ENCODE measurements at regions not wholly inside any gene's neighbourhood (a gene's known extent, or its start where the extent isn't known, plus 50 kb on each side); places are given as distances from the start of the nearest gene placed in this dataset.
"Not testable (repeated sequence)": the region's sequence is repeated elsewhere in the genome, so short reads cannot be mapped to it uniquely, and the experiment has no call there.

DNA sequence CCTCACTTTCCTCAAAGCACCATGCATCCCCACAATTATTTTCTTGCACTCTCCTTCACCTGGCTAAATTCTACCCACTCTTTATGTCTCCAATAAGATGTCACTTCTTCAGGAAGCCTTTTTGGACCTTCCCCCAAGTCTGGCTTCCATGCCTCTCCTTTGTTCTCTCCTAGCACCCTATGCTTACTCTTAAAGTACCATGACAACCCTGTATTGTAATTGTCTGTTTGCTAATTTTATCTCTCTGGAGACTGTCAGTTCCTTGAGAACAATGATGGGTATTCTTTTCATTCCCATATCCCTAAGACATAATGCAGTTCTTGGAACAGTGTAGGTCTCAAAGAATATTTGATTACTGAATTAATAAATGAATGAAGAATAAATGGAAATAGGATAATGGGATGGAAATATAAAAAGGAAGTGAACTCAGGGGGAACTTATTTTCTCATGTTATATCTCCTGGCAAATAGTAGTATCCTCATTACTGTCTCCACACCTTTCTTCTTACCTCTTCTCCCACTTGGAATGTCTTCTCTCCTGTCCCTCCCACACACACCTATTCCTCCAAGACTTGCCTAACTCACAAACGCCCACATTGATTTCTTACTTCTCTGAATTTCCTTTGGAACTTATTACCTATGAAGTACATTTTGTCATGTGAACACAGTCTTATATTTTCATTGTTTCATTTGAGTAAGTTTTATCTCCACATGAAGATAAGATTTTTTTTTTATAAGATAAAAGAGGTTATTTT is 499.1 kb downstream of the NFIB start:
- no peak for DNase-seq
- POLR2A ChIA-PET, result no interaction called here
- Mint-ChIP-seq H3K4me1 (ENCODE audit: low read depth) (no peaks in the 10 kb centered on the region), H3K27me3 (ENCODE audit: low read depth) (no peaks in the 10 kb centered on the region), H3K9me3 (ENCODE audit: insufficient read depth) (no peaks in the 10 kb centered on the region), H3K36me3 (ENCODE audit: low read depth) (no peaks in the 10 kb centered on the region), H3K27ac (no peak overlapping the region), H3K4me3 (no peak overlapping the region)
- CTCF ChIA-PET, result no interaction called here
- ATAC-seq, result no peak

DNA sequence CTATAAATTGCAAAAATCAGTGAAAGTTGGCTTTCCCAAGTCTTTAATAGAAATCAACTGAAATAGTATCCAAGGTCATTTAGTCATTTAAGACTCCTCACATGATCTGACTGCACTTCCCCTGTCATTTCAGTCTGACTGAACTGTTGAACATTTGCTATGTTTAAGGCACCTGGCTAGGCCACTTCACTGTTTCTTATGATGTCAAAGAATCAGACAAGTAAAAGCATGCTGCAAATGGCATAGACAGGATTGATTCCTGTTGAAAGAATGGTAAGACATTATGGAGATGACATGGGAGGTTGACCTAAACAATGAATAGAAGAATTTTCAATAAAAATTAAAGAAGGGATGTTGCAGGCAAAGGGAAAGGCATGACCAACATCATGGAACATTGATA is 502.1 kb downstream of the NFIB start:
- POLR2A ChIA-PET, result no interaction called here
- H3K9me3 Mint-ChIP-seq (ENCODE audit: insufficient read depth), result no peaks in the 10 kb centered on the region
- no peaks in the 10 kb centered on the region for H3K4me1 Mint-ChIP-seq (ENCODE audit: low read depth)
- no peak overlapping the region for H3K27ac Mint-ChIP-seq
- no peaks in the 10 kb centered on the region for H3K27me3 Mint-ChIP-seq (ENCODE audit: low read depth)
- ATAC-seq (no peak), DNase-seq (no peak)
- H3K4me3 Mint-ChIP-seq, result no peak overlapping the region
- no peaks in the 10 kb centered on the region for H3K36me3 Mint-ChIP-seq (ENCODE audit: low read depth)
- CTCF ChIA-PET, result no interaction called here

DNA sequence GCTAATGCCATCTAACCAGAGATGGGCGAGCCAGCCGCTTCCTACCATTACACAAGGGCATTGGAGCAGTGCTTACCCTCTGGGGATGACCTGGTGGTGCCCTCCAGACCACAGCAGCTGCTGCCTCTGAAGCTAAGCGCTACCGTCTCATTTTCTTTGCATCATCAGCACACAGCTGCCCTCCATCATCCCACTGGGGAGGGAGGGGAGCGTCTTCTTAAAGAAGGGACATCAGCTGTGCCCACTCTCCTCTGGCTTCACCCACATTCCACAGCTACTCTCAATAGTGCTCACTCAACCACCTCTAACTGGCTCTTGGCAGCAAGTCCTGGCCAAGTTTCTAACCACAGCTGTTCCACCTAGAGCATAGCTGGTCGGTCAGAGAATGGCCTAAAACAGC is 503.4 kb downstream of the NFIB start:
- POLR2A ChIA-PET, result no interaction called here
- H3K36me3 Mint-ChIP-seq (ENCODE audit: low read depth), result no peaks in the 10 kb centered on the region
- no peak for DNase-seq
- no peak overlapping the region for H3K27ac Mint-ChIP-seq
- ATAC-seq, result no peak
- no peaks in the 10 kb centered on the region for H3K4me1 Mint-ChIP-seq (ENCODE audit: low read depth)
- H3K27me3 Mint-ChIP-seq (ENCODE audit: low read depth), result no peaks in the 10 kb centered on the region
- CTCF ChIA-PET, result no interaction called here
- no peak overlapping the region for H3K4me3 Mint-ChIP-seq
- no peaks in the 10 kb centered on the region for H3K9me3 Mint-ChIP-seq (ENCODE audit: insufficient read depth)

DNA sequence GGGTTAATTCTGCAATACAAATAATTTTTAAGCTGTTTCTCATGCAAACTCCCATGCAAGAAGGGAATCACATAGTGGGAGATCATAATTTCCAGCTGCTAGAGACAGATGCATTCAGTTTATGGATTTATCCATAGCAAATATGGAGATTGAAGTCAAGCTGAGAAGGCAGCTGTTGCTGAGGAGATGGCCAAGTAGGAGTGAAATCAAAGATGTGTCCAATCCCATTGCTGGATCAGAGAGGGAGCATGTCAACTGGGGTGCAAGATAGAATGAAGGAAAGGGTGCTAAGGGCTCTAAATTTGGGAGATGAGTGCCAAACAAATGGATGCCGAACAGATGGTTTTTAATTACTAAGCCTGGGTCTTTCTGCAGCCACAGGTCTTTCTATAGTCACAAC is 504.5 kb downstream of the NFIB start:
- Mint-ChIP-seq H3K27me3 (ENCODE audit: low read depth) (no peaks in the 10 kb centered on the region), H3K4me3 (no peak overlapping the region), H3K9me3 (ENCODE audit: insufficient read depth) (no peaks in the 10 kb centered on the region), H3K36me3 (ENCODE audit: low read depth) (no peaks in the 10 kb centered on the region), H3K27ac (no peak overlapping the region), H3K4me1 (ENCODE audit: low read depth) (no peaks in the 10 kb centered on the region)
- no peak for ATAC-seq
- POLR2A ChIA-PET, result no interaction called here
- CTCF ChIA-PET, result no interaction called here
- DNase-seq, result no peak

DNA sequence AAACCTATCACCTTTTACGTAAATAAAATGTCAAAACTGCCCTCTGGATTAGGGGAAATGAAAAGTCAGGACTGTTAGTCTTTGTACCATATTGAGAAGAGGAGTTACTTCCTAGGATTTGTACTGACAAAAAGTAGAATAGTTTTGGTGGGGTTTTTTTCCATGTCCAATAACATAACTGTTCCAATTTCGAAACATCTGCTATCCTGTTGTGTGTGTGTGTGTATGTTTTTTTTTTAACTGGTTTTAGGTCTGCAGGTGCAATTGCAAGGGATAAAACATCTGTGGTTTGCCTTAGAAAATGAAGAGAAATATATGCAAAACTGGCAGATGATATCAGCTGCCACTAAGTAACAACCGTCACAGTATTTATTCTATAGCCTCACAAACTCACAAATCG is 506.8 kb downstream of the NFIB start:
- CTCF ChIA-PET, result no interaction called here

DNA sequence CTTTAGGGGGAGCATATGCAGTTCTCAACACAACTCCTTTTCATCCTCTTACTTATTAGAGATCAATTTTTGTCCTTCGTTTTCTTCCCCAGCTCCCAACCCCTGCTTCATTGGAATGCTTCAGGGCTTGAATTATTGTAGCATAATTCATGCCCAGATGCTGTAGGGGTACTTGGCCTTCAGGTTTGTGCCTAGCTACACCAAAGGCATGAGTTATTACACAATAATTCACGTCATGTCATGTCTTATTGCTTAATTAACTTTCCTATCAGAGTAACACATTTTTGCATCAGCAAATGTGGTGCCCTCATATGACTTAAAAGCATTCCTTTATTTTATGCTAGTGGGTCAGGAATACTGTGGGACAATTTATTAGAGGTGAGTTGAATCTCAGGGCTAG is 507.2 kb downstream of the NFIB start:
- Mint-ChIP-seq H3K9me3 (ENCODE audit: insufficient read depth) (no peaks in the 10 kb centered on the region), H3K27me3 (ENCODE audit: low read depth) (no peaks in the 10 kb centered on the region), H3K36me3 (ENCODE audit: low read depth) (no peaks in the 10 kb centered on the region), H3K4me3 (no peak overlapping the region), H3K27ac (no peak overlapping the region), H3K4me1 (ENCODE audit: low read depth) (no peaks in the 10 kb centered on the region)
- DNase-seq, result no peak
- POLR2A ChIA-PET, result no interaction called here
- CTCF ChIA-PET, result no interaction called here
- no peak for ATAC-seq

More for the DNA sequence above, 506.8 kb downstream of the NFIB start:
- POLR2A ChIA-PET, result no interaction called here
- no peak for DNase-seq
- H3K4me3 Mint-ChIP-seq, result no peak overlapping the region
- no peaks in the 10 kb centered on the region for H3K9me3 Mint-ChIP-seq (ENCODE audit: insufficient read depth)
- no peak for ATAC-seq
- H3K4me1 Mint-ChIP-seq (ENCODE audit: low read depth), result no peaks in the 10 kb centered on the region
- no peaks in the 10 kb centered on the region for H3K36me3 Mint-ChIP-seq (ENCODE audit: low read depth)
- H3K27ac Mint-ChIP-seq, result no peak overlapping the region
- no peaks in the 10 kb centered on the region for H3K27me3 Mint-ChIP-seq (ENCODE audit: low read depth)

DNA sequence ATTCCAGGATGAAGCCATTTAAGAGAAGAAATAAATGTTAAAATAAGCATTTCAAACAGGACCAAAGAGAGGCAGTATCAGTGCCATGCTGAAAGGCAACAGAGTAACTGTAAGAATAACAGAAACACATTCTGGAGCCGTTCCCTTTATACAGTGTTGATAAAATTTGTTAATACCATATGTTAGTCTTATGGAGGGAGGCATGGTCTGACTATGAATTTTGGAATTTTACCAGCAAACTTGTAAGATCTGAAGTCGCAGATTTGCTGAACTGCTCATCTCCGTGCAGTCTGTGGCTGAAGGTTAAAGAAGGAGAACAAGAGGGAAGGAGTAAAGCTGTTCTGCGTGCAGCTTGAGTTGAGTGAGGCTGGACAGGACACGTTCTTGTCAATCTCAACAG is 508.4 kb downstream of the NFIB start:
- CTCF ChIA-PET, result no interaction called here
- POLR2A ChIA-PET, result no interaction called here
- ATAC-seq, result no peak
- Mint-ChIP-seq H3K27me3 (ENCODE audit: low read depth) (no peaks in the 10 kb centered on the region), H3K4me1 (ENCODE audit: low read depth) (no peaks in the 10 kb centered on the region), H3K27ac (no peak overlapping the region), H3K36me3 (ENCODE audit: low read depth) (no peaks in the 10 kb centered on the region), H3K4me3 (no peak overlapping the region), H3K9me3 (ENCODE audit: insufficient read depth) (no peaks in the 10 kb centered on the region)
- no peak for DNase-seq

DNA sequence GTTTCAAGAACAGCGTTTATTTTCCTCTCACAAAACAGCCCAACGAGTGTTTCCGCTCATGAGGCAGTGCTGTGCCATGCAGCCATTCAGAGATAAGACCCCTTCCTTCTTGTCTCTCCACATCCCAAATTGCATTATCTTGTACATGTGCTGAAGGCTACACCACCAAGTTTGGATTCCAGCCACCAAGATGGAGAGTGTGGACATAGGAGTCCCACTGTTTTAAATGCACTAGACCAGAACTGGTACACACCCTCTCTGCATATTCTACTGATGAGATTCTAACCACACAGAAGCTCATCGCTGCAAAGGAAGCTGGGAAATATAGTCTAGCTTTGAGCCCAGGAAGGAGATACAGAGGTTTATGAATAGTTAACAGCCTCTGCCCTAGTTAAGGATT is 509.4 kb downstream of the NFIB start:
- no peaks in the 10 kb centered on the region for H3K36me3 Mint-ChIP-seq (ENCODE audit: low read depth)
- H3K27ac Mint-ChIP-seq, result no peak overlapping the region
- ATAC-seq (no peak), DNase-seq (no peak)
- no peaks in the 10 kb centered on the region for H3K27me3 Mint-ChIP-seq (ENCODE audit: low read depth)
- no peaks in the 10 kb centered on the region for H3K4me1 Mint-ChIP-seq (ENCODE audit: low read depth)
- POLR2A ChIA-PET, result no interaction called here
- CTCF ChIA-PET, result no interaction called here
- no peak overlapping the region for H3K4me3 Mint-ChIP-seq
- no peaks in the 10 kb centered on the region for H3K9me3 Mint-ChIP-seq (ENCODE audit: insufficient read depth)

DNA sequence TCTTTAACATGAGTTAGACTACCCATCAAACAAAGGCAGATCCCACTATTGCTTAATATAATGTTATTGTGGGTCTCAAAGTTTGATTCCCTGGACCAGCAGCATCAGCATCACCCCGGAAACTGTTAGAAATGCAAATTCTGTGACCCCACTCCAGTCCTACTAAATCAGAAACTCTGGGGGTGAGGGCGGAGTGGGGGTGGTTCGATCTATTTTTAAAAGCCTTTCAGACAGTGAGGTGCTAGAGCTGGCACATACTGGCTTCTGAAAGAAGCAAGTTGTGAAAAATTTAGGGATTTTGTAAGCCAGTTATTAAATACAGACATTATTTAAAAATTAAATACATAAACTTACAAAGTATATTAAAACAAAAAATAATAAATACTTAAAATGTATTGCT is 513.2 kb downstream of the NFIB start:
- DNase-seq (no peak), ATAC-seq (no peak)
- H3K36me3 Mint-ChIP-seq (ENCODE audit: low read depth), result no peaks in the 10 kb centered on the region
- H3K4me1 Mint-ChIP-seq (ENCODE audit: low read depth), result no peaks in the 10 kb centered on the region
- no peak overlapping the region for H3K4me3 Mint-ChIP-seq
- ChIA-PET CTCF (no interaction called here), POLR2A (no interaction called here)
- H3K27ac Mint-ChIP-seq, result no peak overlapping the region
- H3K27me3 Mint-ChIP-seq (ENCODE audit: low read depth), result no peaks in the 10 kb centered on the region
- H3K9me3 Mint-ChIP-seq (ENCODE audit: insufficient read depth), result no peaks in the 10 kb centered on the region

DNA sequence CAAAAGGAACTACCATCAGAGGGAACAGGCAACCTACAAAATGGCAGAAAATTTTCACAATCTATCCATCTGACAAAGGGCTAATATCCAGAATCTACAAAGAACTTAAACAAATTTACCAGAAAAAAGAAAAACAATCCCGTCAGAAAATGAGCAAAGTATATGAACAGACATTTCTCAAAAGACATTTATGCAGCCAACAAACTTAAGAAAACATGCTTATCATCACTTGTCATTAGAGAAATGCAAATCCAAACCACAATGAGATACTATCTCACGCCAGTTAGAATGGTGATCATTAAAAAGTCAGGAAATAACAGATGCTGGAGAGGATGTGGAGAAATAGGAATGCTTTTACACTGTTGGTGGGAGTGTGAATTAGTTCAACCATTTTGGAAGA is 516.2 kb downstream of the NFIB start:
- H3K27me3 Mint-ChIP-seq (ENCODE audit: low read depth); H3K36me3 Mint-ChIP-seq (ENCODE audit: low read depth); CTCF ChIA-PET; H3K27ac Mint-ChIP-seq; POLR2A ChIA-PET; ATAC-seq; H3K9me3 Mint-ChIP-seq (ENCODE audit: insufficient read depth); H3K4me3 Mint-ChIP-seq; H3K4me1 Mint-ChIP-seq (ENCODE audit: low read depth); DNase-seq: not testable (repeated sequence)

DNA sequence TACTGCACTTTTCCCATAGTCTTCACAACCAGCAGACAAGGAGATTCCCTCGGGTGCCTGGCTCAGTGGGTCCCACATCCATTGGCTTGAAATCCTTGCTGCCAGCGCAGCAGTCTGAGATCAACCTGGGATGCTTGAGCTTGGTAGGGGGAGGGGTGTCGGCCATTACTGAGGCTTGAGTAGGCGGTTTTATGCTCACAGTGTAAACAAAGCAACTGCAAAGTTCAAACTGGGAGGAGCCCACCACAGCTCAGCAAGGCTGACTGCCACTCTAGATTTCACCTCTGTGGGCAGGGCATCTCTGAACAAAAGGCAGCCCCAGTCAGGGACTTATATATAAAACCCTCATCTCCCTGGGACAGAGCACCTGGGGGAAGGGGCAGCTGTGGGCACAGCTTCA is 512.3 kb upstream of the MPDZ start:
- Mint-ChIP-seq H3K4me1 (ENCODE audit: low read depth) (no peaks in the 10 kb centered on the region), H3K9me3 (ENCODE audit: insufficient read depth) (peaks cover 9% of the 10 kb centered on the region), H3K4me3 (no peak overlapping the region), H3K27ac (no peak overlapping the region), H3K27me3 (ENCODE audit: low read depth) (no peaks in the 10 kb centered on the region), H3K36me3 (ENCODE audit: low read depth) (no peaks in the 10 kb centered on the region)
- ChIA-PET CTCF (no interaction called here), POLR2A (no interaction called here)
- DNase-seq, result no peak
- no peak for ATAC-seq

DNA sequence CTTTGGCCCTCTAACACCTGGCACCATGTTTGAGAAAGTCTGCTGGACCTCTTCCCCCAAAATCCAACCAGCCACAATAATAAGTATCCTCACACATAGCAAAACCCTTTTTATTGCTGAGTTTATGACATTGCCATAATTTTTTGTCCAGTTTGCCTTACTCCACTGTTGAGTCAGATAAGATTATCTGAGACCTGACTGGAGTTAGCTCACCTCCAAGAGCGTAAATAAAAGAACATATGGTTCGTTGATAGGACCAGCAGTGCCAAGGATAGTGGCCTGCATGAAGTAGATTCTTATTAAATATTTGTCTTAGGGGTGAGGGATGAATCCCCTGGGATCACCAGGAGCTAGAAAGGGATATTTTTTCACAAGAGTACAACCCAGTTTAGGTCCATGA is 510.6 kb upstream of the MPDZ start:
- DNase-seq (no peak), ATAC-seq (no peak)
- peaks cover 9% of the 10 kb centered on the region for H3K9me3 Mint-ChIP-seq (ENCODE audit: insufficient read depth)

DNA sequence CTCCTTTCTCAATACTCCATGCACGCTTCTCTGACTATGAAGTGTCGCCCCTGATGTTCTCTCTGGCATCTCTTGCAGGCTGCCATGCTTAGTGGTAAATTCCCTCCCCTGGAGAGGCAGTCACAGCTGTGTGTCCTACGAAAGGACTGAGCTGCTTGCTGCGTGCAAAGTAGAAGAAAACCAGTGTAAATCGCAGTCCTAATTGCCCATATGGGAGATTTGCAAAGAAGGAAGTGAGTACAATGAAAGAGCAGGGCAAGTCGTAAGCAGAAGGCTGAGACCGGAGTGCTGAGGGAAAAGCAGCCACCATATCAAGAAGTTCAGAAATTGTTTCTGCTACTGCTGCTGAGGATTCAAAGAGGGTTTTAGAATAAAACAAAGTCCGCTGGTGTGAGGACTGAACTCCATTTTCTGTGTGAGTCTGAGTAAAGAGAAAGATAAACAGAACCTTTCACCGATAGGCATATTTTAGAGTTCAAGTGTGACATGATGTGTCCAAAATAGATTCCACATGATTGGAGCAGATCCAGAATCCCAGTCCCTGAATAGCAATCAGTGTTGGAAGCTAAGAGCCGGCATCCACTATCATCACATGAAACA is 507.8 kb upstream of the MPDZ start:
- ATAC-seq, result no peak
- Mint-ChIP-seq H3K27me3 (ENCODE audit: low read depth) (no peaks in the 10 kb centered on the region), H3K9me3 (ENCODE audit: insufficient read depth) (peaks cover 3% of the 10 kb centered on the region), H3K36me3 (ENCODE audit: low read depth) (no peaks in the 10 kb centered on the region), H3K4me3 (no peak overlapping the region), H3K27ac (no peak overlapping the region), H3K4me1 (ENCODE audit: low read depth) (no peaks in the 10 kb centered on the region)
- POLR2A ChIA-PET, result no interaction called here
- DNase-seq, result no peak
- CTCF ChIA-PET, result no interaction called here

More for the DNA sequence above, 510.6 kb upstream of the MPDZ start:
- ChIA-PET CTCF (no interaction called here), POLR2A (no interaction called here)
- Mint-ChIP-seq H3K27ac (no peak overlapping the region), H3K27me3 (ENCODE audit: low read depth) (no peaks in the 10 kb centered on the region), H3K4me3 (no peak overlapping the region), H3K36me3 (ENCODE audit: low read depth) (no peaks in the 10 kb centered on the region), H3K4me1 (ENCODE audit: low read depth) (no peaks in the 10 kb centered on the region)
